HepG2 (cell line): ENCODE measurements at regions not wholly inside any gene's neighbourhood (a gene's known extent, or its start where the extent isn't known, plus 50 kb on each side); places are given as distances from the start of the nearest gene placed in this dataset.

Source experiments
- FOXC1 ChIP-seq: sonication (generic); formaldehyde crosslinking; IDR thresholded peaks from 2 replicates; pipeline ENCODE4 v1.8.0; 2022; ENCODE audit warnings: mild to moderate bottlenecking, missing genetic modification reagents, borderline replicate concordance
- HMG20B ChIP-seq: conservative IDR thresholded peaks from 2 replicates; pipeline ENCODE4 v1.6.1; 2016; ENCODE audit warnings: missing genetic modification reagents, missing compliant biosample characterization
- KAT7 ChIP-seq: IDR thresholded peaks from 2 replicates; pipeline ENCODE4 v1.6.1; 2018; ENCODE audit warnings: borderline replicate concordance, missing compliant biosample characterization
- TF ChIP-seq, protein P1 (sequence below): sonication (generic); formaldehyde crosslinking; IDR thresholded peaks from 2 replicates; pipeline ENCODE4 v1.4.0; 2020; ENCODE audit warnings: missing genetic modification reagents

DNA sequence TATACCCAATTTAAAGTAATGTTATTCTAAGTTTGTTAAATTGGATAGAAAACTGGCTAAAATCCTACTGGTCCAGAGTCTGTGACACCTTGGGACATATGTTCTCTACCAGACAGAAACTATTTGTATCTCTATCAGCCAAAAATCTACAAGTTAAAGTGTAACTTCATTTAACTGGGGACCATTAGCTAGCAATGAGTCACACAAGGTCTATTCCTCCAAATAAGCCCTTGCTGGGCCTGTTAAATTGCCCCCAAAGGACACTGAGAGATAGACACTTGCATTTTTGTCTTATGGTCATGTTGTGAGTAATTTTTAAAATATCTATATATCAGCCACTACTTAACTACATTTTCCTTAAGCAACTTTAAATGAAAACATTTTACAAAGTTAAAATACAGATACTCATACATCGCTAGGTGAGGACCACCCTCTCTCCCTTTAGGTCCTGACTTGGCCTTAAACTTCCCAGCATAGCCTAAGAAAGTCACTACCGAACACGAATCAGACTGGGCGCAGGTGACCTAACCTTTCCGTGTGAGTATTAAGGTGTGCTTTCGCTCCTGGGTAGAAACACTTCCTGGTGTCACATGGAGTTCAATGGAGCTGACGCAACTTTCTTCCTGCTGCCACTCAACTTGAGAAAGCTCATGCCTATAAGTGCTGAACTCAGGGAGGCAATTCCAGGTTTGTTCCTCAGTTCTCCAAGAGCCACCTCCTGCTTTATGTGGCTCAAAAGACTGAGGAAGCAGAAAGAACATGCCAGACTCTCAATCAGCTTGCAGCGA is 249.1 kb downstream of the DIRAS2 start:
- no peak for TF ChIP-seq KAT7 (CRISPR knock-in tag)
- TF ChIP-seq FOXC1 (CRISPR knock-in tag): no peak
- no peak for TF ChIP-seq HMG20B (CRISPR knock-in tag)
- TF ChIP-seq, protein P1, sequence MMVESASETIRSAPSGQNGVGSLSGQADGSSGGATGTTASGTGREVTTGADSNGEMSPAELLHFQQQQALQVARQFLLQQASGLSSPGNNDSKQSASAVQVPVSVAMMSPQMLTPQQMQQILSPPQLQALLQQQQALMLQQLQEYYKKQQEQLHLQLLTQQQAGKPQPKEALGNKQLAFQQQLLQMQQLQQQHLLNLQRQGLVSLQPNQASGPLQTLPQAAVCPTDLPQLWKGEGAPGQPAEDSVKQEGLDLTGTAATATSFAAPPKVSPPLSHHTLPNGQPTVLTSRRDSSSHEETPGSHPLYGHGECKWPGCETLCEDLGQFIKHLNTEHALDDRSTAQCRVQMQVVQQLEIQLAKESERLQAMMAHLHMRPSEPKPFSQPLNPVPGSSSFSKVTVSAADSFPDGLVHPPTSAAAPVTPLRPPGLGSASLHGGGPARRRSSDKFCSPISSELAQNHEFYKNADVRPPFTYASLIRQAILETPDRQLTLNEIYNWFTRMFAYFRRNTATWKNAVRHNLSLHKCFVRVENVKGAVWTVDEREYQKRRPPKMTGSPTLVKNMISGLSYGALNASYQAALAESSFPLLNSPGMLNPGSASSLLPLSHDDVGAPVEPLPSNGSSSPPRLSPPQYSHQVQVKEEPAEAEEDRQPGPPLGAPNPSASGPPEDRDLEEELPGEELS (CRISPR knock-in tag): no peak
